T-helper 17 cell (primary cell): ENCODE measurements at regions not wholly inside any gene's neighbourhood (a gene's known extent, or its start where the extent isn't known, plus 50 kb on each side); places are given as distances from the start of the nearest gene placed in this dataset.
"Not testable (repeated sequence)": the region's sequence is repeated elsewhere in the genome, so short reads cannot be mapped to it uniquely, and the experiment has no call there.

Source experiments
- ATAC-seq: fragments of 150-1000 bp; cut with Tn5 transposase; 2 replicates; pipeline ENCODE4 v1.10.0; 2021; ENCODE audit warnings: mild to moderate bottlenecking, moderate library complexity
- DNase-seq, 3 donors: peaks; one replicate each; pipeline versions ENCODE4 v3.0.0 to v3.0.0-alpha.2; 2020 to 2021
- H3K9me3 ChIP-seq: one replicate; pipeline ENCODE4 v1.7.0; 2013; ENCODE audit warnings: low read length, mild to moderate bottlenecking; ENCODE audit not compliant: control insufficient read depth, poor library complexity, severe bottlenecking
- H3K27ac Mint-ChIP-seq: one replicate; pipeline ENCODE4 v1.8.0; 2022; ENCODE audit warnings: mild to moderate bottlenecking, moderate library complexity, mixed read lengths
- H3K27me3 Mint-ChIP-seq: one replicate; pipeline ENCODE4 v1.8.0; 2022; ENCODE audit warnings: mixed read lengths
- H3K36me3 Mint-ChIP-seq: one replicate; pipeline ENCODE4 v1.8.0; 2022; ENCODE audit warnings: low read depth, mixed read lengths
- H3K4me1 Mint-ChIP-seq: one replicate; pipeline ENCODE4 v1.8.0; 2022; ENCODE audit warnings: mild to moderate bottlenecking, mixed read lengths
- H3K4me3 Mint-ChIP-seq: one replicate; pipeline ENCODE4 v1.8.0; 2022; ENCODE audit warnings: mild to moderate bottlenecking, moderate library complexity, mixed read lengths

DNA sequence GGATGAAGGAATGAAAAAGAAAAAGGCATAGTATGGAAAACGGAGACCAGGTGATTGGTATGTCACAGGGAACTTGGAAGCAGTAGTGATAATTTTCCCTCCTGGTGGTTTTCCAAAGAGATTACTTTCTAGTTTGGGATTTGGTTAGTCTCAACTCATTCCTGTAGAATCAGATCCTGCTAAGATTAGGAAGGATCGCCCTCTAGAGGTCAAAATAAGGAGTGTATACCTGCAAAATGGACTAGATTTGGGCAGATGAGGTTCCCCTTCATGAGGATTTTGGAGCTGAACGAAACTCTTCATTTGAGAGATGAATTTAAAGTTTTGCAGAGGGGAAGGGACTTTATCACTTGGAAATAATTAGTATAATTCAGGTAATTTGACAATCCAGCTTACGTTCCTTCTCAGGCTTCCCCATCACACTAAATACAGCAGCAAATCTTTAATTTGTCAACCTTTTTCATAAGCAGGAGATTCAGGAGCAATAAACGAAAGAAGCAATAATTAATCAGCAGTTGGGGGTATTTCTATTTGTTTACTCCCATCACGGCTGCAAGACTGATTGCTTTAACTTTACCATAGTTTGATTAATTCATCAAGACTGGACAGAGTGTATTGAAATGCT, 65.2 kb downstream of the CCDC195 start:
- H3K4me3 Mint-ChIP-seq, result no peak overlapping the region

DNA sequence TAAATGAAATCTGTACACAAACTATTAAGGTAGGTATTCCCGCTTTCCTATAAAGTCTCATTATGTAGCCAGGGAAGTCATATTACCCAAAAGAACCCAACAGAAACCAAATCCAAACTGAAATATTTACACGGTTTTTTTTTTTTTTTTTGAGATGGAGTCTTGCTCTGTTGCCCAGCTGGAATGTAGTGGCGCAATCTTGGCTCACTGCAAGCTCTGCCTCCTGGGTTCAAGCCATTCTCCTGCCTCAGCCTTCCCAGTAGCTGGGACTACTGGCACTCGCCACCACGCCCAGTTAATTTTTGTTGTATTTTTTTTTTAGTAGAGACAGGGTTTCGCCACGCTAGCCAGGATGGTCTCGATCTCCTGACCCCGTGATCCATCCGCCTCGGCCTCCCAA, 62.5 kb upstream of the CUL3 start:
- H3K9me3 ChIP-seq, ATAC-seq, H3K27ac Mint-ChIP-seq, DNase-seq, H3K36me3 Mint-ChIP-seq, H3K4me3 Mint-ChIP-seq: not testable (repeated sequence)
- Mint-ChIP-seq H3K27me3 (peaks cover 14% of the 10 kb centered on the region), H3K4me1 (peaks cover 17% of the 10 kb centered on the region)

More for the DNA sequence above, 65.2 kb downstream of the CCDC195 start:
- H3K27me3 Mint-ChIP-seq, result peaks cover 10% of the 10 kb centered on the region
- H3K27ac Mint-ChIP-seq, result no peak overlapping the region
- peak; percentile 64 for ATAC-seq
- no peaks in the 10 kb centered on the region for H3K36me3 Mint-ChIP-seq
- DNase-seq, result no peak
- peaks cover 12% of the 10 kb centered on the region for H3K4me1 Mint-ChIP-seq
- H3K9me3 ChIP-seq, result no peaks in the 10 kb centered on the region

DNA sequence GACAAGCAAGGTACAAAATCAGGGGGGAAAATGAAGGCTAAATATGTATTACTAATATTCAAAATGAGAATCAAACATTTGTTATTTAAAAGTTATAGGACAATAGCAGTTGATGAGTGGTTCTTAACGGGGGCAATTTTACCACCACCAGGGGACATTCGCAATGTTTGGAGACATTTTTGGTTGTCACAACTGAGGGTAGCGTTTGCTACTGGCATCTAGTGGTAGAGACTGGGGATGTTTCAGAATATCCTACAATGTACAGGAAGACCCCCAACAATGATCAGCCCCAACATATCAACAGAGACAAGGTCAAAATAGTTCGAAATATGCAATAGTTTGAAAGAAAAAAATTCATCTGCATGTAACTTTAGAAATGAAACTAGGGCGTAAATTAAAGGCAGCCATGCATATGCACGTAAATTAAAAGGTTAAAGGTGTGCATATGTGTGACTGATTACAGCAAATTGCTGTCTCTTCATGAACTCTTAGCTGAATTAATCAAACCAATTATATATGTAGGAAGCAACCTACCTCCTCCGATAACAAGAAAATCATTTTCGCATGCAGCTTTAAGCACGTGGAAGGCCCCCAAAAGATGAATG, 61.2 kb upstream of the CUL3 start:
- no peak overlapping the region for H3K27ac Mint-ChIP-seq
- H3K4me3 Mint-ChIP-seq, result no peak overlapping the region
- peaks cover 21% of the 10 kb centered on the region for H3K27me3 Mint-ChIP-seq
- ATAC-seq (peak; percentile 59), DNase-seq (no peak)
- H3K4me1 Mint-ChIP-seq, result peaks cover 20% of the 10 kb centered on the region
- no peaks in the 10 kb centered on the region for H3K9me3 ChIP-seq
- peaks cover 2% of the 10 kb centered on the region for H3K36me3 Mint-ChIP-seq

DNA sequence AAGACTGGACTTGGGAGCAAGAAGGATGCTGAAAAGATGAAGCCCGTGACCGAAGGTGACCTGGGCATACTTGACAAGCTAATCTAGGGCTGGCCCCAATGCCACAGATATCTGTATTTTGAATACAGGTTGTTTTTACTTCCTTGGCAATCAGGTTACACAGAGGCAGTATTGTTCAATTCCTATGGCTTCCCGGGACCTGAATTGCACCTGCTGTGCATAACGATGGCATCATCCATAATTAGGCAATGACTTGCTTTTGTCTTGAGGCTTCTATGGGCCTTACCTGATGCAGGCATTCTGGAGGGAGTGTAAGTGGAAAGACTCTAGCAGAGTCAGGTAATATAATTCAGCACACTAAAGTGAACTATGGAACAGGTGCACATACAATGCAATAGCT, 60.6 kb upstream of the CUL3 start:
- Mint-ChIP-seq H3K27ac (no peak overlapping the region), H3K4me1 (peaks cover 15% of the 10 kb centered on the region), H3K4me3 (no peak overlapping the region), H3K27me3 (peaks cover 17% of the 10 kb centered on the region), H3K36me3 (peaks cover 2% of the 10 kb centered on the region)
- no peak for DNase-seq
- no peaks in the 10 kb centered on the region for H3K9me3 ChIP-seq
- ATAC-seq, result no peak

DNA sequence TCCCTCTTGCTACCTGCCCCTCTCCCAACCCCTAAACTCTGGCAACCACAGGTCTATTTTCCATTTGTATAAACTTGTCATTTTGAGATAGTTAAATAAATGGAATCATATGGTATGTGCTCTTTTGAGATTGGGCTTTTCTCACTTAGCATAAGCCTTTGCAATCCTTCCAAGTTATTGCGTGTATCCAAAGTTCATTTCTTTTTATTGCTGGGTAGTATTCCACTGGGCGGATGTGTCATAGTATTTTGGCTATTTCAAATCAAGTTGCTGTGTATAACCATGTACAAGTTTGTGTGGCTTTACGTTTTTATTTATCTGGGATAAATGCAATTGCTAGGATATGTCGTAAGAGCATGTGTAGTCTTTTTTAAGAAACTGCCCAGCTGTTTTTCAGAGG, 55.5 kb upstream of the CUL3 start:
- ATAC-seq (no peak), DNase-seq (no peak)
- Mint-ChIP-seq H3K36me3 (peaks cover 2% of the 10 kb centered on the region), H3K4me1 (peaks cover 19% of the 10 kb centered on the region), H3K4me3 (no peak overlapping the region), H3K27me3 (peaks cover 16% of the 10 kb centered on the region), H3K27ac (no peak overlapping the region)
- no peaks in the 10 kb centered on the region for H3K9me3 ChIP-seq

DNA sequence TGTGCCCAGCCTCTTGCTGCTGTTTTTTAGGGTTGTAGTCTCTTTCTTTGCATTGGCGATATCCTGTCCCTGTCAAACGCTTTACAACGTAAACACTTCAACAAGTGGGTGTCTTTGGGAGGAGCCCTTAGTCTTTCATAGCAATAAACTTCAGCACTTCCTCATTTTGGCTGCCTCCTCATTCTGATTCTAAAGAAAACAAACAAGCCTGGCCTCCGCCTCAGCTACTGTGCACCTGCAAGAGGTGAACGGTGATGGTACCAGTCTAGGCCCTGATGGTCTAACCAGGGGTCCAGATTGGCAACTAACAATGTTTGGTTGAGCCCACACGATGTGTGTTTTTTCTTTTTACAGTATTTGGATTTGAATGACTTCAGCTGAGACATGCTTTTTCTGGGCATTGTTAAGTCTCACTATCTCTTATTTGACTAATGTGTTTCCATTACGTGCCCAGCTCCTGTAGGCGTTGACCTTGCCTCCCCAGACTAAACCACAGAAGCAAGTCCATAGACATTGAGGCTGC, 53.2 kb upstream of the CUL3 start:
- ATAC-seq, result peak; percentile 77
- Mint-ChIP-seq H3K27ac (peak overlapping the region; percentile 71), H3K36me3 (peaks cover 2% of the 10 kb centered on the region), H3K27me3 (peaks cover 16% of the 10 kb centered on the region), H3K4me3 (peak overlapping the region; percentile 41), H3K4me1 (peaks cover 16% of the 10 kb centered on the region)
- no peaks in the 10 kb centered on the region for H3K9me3 ChIP-seq
- DNase-seq, result no peak
